NCI-H2171 treated with DMSO at 0.1 percent for 48 hours (cell line): ENCODE measurements at regions not wholly inside any gene's neighbourhood (a gene's known extent, or its start where the extent isn't known, plus 50 kb on each side); places are given as distances from the start of the nearest gene placed in this dataset.
A peak's percentile ranks its signal among the peaks of the same experiment; 100 is the strongest.
"Not testable (repeated sequence)": the region's sequence is repeated elsewhere in the genome, so short reads cannot be mapped to it uniquely, and the experiment has no call there.

Source experiments
- DNase-seq: peaks from one replicate; lab custom pipeline; 2025; lab: John Stamatoyannopoulos, UW

DNA sequence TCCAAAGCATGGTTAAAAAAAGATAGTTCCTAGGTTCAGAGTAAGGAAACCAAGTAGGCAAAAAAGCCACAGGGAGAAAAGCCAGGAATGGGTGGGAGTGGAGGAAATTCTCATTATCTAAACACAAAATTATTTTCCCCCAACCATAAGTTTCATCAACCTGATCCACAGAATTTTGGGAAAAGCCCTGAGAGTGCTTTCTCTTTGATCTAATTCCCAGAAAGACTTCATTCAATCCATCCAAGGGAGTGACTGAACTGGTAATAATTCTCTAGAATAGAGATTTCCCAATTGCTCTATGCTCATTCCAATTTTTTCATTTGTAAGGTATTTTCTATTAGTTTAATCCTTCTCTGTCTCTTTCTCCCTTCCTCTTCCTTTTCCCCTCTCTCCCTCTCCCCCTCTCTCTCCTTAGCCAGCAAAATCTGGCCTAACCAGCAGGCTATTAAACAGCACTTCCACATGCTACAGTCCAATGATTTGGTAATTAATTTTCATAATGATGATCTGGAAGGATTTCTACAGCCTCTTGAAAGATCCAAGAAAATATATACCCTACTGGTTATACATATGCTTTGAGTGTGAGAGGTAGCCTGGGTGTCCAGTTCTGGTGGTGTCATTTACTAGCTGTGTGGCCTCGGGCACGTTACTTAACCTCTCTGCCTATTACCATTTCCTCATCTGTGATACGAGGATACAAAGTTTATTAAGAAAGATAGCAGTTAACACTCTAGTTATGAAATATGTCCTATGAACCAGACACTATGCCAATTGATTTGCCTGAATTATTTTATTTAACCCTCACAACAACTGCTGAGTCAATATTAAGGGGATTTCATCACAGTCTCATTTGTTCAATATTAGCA lies 251.5 kb upstream of the RASGEF1B start:
- peak; percentile 40 for DNase-seq

DNA sequence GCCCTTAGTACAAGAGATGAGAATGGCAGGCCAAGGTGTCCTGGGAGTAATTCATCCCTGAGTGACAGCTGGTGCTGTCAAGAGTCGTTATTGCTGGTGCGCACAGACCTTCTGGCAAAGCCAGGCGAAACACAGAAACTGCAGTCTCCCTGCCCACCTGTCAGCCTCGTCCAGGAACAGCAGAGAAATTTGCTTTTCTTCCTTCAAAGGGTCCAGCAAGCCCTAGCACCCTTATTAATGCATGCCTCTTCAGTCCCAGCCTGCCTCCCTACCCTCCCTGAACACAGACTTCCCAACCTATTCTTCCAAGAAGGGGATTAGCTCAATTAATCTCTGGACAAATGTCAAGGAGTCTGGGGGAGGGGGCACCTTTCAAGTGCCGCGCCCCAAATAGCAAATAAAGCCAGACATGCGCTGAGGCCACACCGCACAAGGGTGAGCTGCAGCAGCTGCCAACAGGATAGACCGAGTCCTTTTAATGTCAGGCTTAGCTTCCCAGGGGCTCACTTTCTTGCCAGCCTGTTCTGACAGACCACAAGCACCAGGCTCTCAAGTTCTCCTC lies 250.7 kb upstream of the RASGEF1B start:
- peak; percentile 91 for DNase-seq

DNA sequence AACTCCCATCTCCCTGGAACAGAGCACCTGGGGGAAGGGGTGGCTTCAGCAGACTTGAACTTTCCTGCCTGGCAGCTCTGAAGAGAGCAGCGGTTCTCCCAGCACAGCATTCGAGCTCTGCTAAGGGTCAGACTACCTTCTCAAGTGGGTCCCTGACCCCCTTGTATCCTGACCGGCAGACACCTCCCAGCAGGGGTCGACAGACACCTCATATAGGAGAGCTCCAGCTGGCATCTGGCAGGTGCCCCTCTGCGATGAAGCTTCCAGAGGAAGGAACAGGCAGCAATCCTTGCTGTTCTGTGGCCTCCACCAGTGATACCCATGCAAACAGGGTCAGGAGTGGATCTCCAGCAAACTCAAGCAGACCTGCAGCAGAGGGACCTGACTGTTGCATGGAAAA lies 244.1 kb upstream of the RASGEF1B start:
- no peak for DNase-seq

DNA sequence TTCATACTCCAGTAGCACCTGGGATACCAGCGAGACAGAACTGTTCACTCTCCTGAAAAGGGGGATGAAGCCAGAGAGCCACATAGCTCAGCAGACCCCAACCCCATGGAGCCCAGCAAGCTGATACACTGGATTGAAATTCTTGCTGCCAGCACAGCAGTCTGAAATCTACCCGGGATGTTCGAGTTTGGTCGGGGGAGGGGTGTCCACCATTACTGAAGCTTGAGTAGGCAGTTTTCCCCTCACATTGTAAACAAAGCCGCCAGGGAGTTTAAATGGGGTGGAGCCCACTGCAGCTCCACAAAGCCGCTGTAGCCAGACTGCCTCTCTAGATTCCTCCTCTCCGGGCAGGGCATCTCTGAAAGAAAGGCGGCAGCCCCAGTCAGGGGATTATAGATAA lies 243.7 kb upstream of the RASGEF1B start:
- not testable (repeated sequence) for DNase-seq

DNA sequence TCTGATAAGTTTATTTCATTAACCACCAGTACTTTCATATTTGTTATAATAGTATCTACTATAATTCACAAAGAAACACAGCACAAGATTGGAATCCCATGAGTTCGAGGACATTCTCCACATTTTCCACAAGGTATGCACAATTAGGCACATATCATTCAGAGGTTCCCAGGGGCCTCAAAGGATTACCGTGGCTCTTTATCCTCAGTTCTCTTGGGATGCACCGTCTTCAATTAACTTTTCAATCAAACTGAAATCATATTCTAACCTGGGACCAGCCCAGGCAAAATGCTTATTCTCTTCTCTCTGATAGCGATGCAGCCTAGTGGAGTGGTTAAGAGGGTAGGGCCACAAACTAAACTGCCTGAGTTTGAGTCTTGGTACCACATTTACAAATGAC lies 242.6 kb upstream of the RASGEF1B start:
- no peak for DNase-seq

DNA sequence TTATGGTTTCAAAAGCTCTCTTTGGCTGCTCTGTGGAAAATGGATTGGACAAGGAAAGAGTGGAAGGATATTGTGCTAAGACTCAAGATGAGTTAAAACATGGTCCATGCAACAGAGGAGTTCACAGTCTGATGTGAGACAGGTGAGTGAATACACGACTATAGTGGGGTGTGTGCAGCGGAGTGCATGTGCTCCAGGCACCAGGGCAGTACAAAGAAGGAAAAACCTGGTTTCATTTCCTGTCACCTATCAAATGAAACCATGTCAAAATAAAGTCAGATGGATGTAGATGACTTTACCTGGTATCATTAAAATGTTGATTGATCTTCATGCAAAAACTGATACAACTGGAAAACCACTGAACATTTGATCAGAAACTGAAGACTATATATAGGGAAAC lies 241.0 kb upstream of the RASGEF1B start:
- no peak for DNase-seq

DNA sequence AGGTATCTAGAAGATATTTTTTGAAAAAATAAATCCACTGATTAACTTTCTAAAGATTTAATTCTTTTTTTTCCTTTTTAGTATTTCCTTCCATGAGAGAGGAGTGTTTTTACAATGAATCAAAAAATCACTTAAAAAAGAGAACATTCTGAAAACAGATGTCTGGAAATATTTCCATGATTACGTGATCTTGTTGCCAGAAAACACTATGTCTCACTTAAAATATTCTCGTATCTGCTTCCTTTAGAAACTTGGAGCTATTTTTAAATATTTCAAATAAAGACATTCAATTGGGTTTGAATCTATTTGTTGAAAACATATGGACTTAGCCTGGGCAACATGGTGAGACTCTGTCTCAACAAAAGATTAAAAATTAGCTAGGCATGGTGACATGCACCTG lies 232.8 kb upstream of the RASGEF1B start:
- no peak for DNase-seq

DNA sequence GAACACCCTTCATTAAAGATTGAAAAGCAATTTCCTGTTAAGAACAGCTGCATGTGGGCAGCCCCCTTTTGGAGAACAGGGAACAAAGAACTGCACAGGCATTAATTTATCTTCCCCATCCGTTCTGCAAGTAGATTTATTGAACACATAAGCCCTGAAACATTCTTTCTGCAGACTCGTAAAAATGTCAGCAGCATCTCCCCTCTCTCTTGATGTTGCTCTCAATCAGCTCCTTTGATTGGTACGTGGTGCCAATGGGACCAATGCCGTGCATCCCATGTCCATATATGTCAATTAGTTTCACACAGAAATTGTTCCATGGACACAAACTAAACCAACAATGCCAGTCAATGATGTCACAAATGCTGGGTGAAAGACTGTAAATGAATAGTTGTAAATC lies 228.5 kb upstream of the RASGEF1B start:
- no peak for DNase-seq

DNA sequence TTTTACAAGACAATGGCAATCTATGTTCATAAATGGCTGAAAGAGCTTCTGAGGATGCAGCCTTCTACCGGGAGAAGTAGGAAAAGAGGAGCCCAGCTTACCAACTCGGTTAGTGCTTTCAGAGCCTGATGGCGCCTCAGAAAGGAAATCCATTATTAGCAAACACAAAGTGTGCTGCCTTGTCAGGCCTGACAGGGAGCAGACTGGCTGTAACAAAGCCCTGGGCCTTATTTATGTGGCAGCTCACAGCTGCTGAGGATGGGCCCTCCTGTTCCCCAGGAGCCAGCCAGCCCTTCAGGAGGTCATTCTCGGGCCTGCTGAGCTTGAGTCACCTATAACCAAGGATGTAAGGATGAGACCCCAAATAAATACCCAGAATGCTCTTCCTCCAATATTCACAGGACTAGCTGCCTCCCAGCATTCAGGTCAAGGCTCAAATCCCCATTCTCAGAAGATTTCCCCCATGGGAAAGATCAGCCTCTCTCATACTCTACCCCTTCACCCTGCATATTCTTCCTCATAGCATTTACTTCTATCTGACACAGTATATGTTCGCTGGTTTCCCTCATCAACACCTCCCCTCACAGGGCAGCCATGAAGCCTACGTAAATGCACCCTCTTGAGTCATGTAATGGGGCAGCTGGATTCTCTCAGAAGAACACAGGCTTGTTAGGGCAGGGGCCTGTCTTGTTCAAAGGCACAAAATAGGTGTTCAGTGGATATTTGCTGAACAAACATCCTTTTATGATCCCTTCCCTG lies 227.0 kb upstream of the RASGEF1B start:
- no peak for DNase-seq

DNA sequence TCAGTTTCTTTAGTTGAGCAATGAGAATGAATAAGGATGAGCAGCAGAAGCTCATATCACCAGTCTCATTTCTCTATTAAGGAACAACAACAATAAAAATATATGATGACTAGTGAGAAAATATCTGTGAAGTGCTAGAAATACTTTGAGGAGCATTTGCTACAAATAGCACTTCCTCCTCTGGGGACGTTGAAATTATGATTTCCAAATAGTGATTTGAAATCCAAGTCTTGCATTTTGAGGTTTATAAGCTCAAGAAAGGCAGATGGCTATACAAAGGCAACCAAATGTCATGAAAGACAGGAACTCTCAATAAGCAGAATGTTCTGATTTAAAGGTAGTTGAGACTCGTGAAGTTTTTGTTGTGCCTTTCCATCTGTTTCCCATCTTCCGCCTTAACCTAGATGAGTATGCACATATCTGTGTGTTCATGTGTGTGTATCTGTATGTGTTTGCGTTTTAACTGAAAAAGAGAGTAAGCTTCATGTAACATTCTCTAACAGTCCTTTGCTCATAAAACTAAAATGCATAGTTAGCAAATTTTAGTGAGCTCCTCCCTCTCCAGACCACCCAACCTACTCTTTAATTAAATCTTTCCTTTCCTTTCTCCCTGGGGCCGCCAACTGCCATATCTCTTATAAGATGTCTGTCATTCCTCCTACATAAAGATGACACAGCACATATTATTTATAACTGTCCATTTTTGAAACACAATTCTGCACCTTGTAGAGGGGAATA lies 222.6 kb upstream of the RASGEF1B start:
- DNase-seq, result no peak

DNA sequence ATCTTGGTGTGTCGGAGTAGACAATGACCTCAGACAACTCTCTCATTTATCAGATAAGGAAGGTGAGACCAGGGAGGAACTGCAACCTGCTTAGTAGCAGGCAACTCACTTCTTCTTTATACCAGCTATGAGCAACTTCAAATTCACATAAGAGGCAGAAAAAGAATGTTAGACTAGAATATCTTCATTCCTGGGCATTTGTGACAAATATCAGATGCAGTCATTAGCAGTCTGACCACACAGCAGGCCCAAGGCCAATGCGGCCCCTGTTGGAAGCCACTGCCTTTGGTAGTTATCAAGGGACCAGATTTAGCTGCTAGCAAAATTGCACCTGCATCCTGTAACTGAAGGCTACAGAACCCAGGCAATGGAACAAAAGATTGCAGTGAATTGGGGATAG lies 219.2 kb upstream of the RASGEF1B start:
- no peak for DNase-seq

DNA sequence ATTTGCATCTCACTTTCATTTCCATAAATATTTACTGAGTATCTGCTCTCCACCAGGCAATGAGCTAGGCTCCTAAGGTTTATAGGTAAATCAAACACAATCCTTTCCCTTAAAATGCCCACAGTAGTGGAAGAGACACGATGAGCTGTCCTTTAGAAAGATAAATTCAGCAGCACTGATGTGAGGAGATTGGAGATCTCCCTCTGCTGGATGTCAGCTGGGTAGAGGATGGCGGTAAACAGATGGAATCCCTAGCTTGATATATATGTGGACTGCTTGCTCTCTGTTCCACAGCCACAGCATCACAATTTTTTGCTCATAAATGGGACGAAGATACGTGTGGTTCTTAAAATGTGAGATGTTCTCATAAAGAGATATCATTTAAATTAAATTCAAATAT lies 216.4 kb upstream of the RASGEF1B start:
- no peak for DNase-seq

DNA sequence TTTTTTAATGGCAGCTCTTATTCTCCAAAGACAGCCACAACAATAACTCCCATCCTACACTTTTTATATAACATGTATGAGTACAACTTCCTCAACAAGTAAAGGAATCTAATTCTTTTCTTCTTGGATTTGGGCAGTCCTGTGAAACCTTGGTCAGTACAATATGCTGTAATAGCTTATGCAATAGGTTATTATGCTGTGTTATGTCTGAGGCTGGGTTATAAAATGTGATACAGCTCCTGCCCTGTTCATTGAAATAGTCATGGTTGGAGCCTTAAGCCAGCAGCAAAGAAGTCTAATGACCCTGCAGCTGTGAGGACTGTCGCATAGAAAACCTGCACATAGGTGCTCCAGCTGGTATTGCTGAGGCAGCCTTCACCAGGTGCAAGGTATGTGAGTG lies 215.8 kb upstream of the RASGEF1B start:
- no peak for DNase-seq

DNA sequence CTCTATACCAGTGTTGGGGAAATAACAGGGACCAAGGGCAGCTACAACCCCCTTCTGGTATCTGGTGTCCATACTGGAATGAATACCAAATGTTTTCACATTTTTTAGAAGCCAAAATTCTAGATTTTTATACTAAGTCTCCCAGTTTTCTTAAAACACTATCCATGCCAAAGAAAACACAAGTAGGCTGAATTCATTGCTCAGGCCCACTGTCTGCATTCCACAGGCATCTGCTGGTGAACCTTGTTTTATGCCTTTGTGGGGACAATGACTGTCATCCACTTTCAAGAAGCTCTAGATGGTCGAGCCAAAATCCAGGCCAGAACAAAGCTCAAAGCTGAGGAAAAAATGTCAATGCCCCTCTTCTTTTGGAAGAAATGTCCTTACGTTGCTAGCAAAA lies 213.4 kb upstream of the RASGEF1B start:
- no peak for DNase-seq

DNA sequence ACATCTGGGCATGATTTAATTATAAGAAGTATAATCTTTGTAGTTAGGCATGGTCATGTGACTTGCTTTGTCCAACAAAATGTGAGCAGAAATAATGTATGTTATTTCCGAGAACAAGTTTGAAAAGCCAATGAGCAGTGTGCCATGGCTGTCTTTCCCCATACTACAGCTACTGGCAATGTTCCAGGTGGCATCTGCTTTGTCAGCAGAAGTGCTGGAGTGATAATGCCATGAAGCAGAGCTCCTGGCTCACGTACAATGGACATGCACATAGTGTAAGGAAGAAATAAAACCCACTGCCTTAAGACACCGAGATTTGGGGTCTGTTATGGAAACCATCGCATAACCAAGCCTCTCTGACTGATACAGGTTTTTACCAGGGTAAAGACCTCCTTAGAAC lies 212.6 kb upstream of the RASGEF1B start:
- DNase-seq, result peak; percentile 24

DNA sequence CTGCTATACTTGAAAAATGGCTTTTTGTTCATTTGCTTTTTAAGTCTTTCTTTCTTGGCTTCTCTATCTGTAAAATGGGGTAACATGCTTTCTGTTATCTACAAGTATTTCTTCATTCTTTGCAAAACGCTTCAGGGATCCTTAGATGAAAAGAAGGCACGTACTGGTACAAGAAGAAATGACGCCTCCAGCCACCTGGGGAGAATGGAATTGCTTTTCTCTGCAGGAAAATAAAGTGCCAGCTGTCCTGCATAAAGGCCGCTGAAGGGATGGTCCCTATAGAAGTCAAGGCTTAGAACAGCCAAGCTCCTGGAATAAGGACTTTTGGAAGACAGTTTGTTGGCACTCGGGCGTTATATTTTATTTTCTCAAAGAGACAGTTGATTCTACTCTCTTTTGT lies 210.8 kb upstream of the RASGEF1B start:
- DNase-seq, result no peak

DNA sequence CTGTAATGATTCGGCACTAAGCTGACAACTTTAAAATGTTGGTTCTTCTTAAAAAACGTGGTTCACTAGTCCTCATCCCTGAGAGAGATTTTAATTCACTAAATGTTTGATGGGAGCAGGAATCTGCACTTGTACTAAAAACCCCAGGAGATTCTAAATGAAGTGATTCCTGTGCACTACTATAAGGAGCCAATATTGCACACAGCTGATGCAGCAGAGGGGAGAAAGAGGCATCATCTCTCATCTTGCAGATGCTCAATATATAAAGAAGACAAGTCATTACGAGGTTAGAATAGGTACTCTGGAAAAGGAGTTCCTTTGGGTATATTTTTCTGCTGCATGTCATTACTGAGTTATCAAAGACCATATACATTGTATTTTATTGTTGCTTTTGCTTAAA lies 207.6 kb upstream of the RASGEF1B start:
- DNase-seq, result no peak

DNA sequence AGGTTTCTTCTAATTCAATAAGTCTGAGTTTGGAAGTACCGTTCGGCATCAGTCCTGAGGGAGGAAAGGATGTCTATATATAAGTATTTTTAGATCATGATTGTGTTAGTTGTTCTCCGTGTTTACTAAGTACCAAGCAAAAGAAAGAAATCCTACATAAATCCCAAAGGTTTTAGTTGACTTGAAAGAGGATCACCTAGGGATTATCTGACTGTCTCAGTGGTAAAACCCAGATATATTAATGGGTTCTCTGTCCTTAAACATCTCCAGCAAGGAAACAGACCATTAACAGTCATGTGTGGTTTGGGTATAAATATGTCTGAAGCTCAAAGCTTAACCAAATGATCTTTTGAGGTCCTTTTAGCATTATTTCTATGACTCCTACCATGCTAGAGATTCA lies 207.1 kb upstream of the RASGEF1B start:
- no peak for DNase-seq

DNA sequence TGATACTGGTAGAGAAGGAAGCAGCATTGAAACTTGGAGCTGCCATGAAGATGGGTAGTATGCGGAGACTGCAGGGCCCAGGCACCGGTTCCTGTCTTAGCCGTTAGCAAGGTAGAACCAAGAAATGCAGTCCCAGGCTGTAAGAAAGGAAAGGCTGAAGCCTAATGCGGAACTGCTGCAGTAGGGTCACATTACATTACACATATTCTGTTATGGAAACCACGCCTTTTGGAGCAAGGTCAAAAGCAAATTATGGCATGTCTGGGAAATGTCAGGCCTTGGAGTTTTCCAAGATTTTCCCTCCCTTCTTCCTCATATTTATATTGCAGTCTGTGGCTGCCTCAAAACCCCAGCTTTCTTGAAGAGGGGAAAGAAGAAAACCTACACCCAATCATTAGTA lies 204.8 kb upstream of the RASGEF1B start:
- DNase-seq, result no peak

DNA sequence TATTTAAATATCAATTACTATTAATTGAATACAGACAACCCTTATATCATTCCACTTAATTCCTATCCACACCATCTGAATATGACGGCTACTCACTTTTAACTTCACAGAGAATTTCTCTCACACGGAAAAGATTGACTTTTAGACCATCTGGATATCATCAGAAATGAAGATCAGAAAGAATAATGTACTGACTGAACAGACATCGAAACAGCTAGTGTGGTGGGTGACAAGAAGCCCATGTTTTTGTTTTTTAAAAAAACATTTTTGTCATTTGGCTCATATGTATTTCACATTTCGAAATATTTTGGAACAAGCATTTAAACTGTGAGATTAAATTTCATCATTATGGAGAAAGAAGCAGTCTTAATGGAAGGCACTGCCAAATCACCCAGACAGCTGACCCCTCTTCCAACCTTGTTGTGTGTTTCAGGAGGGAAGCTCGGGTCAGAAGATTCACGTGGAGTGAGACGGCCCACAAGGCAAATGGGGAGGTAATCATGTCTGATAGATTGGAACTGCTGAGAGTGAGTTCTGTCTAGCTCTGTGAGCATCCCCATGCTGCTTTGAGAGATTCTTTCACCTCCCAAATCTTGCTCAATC lies 204.2 kb upstream of the RASGEF1B start:
- no peak for DNase-seq

DNA sequence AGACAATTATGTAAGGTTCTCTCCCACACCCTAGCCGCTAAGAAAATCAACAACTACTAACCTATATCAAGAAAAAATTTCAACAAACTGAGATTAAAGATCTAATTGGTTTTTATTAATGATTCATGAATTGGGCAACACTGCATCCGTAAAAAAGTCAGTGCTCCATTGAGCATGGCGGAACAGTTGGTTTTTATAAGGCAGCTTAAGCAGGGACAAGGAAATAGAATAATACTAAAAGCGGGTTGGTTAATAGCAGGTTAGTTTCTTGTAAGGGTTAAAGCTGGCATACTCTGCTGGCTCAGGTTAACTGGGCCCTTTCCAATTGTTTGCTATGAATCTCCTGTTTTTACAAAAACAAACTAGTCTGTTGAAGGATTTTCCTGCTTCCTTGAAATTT lies 202.3 kb upstream of the RASGEF1B start:
- no peak for DNase-seq

DNA sequence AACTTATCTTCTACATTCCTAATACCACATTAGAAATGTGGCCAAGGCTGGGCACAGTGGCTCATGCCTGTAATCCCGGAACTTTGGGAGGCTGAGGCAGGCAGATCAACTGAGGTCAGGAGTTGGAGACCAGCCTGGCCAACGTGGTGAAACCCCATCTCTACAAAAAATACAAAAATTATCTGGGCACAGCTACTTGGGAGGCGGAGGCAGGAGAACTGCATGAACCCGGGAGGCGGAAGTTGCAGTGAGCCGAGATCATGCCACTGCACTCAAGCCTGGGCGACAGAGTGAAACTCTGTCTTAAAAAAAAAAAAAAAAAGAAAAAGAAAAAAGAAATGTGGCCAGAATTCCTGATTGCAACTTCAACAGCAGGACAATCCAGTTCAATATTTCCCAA lies 196.6 kb upstream of the RASGEF1B start:
- not testable (repeated sequence) for DNase-seq
